ENCODE measurements at regions not wholly inside any gene's neighbourhood (a gene's known extent, or its start where the extent isn't known, plus 50 kb on each side); places are given as distances from the start of the nearest gene placed in this dataset.

GRCh38 chr3:137845194-137845593 lies 81.1 kb downstream of the SOX14 start:
- no peaks in the 10 kb centered on the region for H3K9me3 ChIP-seq
- FAIRE-seq, result no peak
- ChIA-PET CTCF (no interaction called here), POLR2A (no interaction called here)
- no peak overlapping the region for H3K4me2 ChIP-seq
- TF ChIP-seq RNF2 (IDR thresholded peaks at IDR 0.05; ENCODE audit: borderline replicate concordance, low read depth), result no peak
- no peak for TF ChIP-seq BHLHE40 (IDR thresholded peaks at IDR 0.05; ENCODE audit: low read depth, low read length)
- TF ChIP-seq USF2 (IDR thresholded peaks at IDR 0.05), result no peak
- TF ChIP-seq CHD4 (IDR thresholded peaks at IDR 0.05; ENCODE audit: borderline replicate concordance), result no peak
- TF ChIP-seq RARB (CRISPR knock-in tag; IDR thresholded peaks at IDR 0.05), result no peak
- no peak for TF ChIP-seq ESRRA (IDR thresholded peaks at IDR 0.05; ENCODE audit: borderline replicate concordance, low read length)
- no peak for TF ChIP-seq ZNF302 (CRISPR knock-in tag; IDR thresholded peaks at IDR 0.05)
- TF ChIP-seq POLR2AphosphoS2 (conservative IDR thresholded peaks at IDR 0.05; ENCODE audit: low read length), result no peak
- no peak for ATAC-seq
- no peaks in the 10 kb centered on the region for H3K4me1 ChIP-seq
- no peak overlapping the region for H3K4me3 ChIP-seq
- H3K27ac ChIP-seq, result no peak overlapping the region
- WGBS (ENCODE audit: missing lambda C conversion rate), result 1% methylated on average over 4 of the region's 4 CpGs
- DNase-seq (ENCODE audit: low read depth in 1 of 2, low spot score in 1 of 2), result no peak

- POLR2A ChIA-PET, result no interaction called here
Observed at GRCh38 chr3:137845666-137846065, 81.6 kb downstream of the SOX14 start.

GRCh38 chr3:137852391-137852830 lies 88.3 kb downstream of the SOX14 start:
- FAIRE-seq (no peak), DNase-seq (ENCODE audit: low read depth in 1 of 2, low spot score in 1 of 2) (no peak), ATAC-seq (no peak)
- H3K4me2 ChIP-seq, result no peak overlapping the region
- CTCF ChIA-PET, result no interaction called here
- 11% methylated on average over 10 of the region's 13 CpGs for WGBS (ENCODE audit: missing lambda C conversion rate)
- H3K4me3 ChIP-seq, result no peak overlapping the region
- TF ChIP-seq JUNB (IDR thresholded peaks at IDR 0.05) (no peak), NR3C1 (IDR thresholded peaks at IDR 0.05) (no peak), HES2 (IDR thresholded peaks at IDR 0.05) (no peak), EHMT2 (IDR thresholded peaks at IDR 0.05; ENCODE audit: low read depth) (no peak), CBX2 (IDR thresholded peaks at IDR 0.05; ENCODE audit: borderline replicate concordance, low read depth) (no peak), MAFK (IDR thresholded peaks at IDR 0.05; ENCODE audit: partially characterized antibody) (no peak), POLR2A (IDR thresholded peaks at IDR 0.05; ENCODE audit: low read length) (no peak), POLR2AphosphoS2 (conservative IDR thresholded peaks at IDR 0.05; ENCODE audit: low read length) (no peak), MAZ (IDR thresholded peaks at IDR 0.05; ENCODE audit: borderline replicate concordance, low read depth, low read length) (no peak), ZSCAN20 (CRISPR knock-in tag; IDR thresholded peaks at IDR 0.05) (no peak), CHD2 (IDR thresholded peaks at IDR 0.05; ENCODE audit: low read length, partially characterized antibody) (no peak), ZNF302 (CRISPR knock-in tag; IDR thresholded peaks at IDR 0.05) (no peak), EHF (CRISPR knock-in tag; IDR thresholded peaks at IDR 0.05) (no peak), HOXB13 (CRISPR knock-in tag; IDR thresholded peaks at IDR 0.05; ENCODE audit: low read depth) (no peak), MYC (IDR thresholded peaks at IDR 0.05; ENCODE audit: borderline replicate concordance, low read length) (no peak), EP300 (IDR thresholded peaks at IDR 0.05) (no peak), ESRRA (IDR thresholded peaks at IDR 0.05; ENCODE audit: borderline replicate concordance, low read length) (no peak), ATOH8 (CRISPR knock-in tag; IDR thresholded peaks at IDR 0.05; ENCODE audit: low read depth) (no peak), CHD4 (IDR thresholded peaks at IDR 0.05; ENCODE audit: borderline replicate concordance) (no peak), RNF2 (IDR thresholded peaks at IDR 0.05; ENCODE audit: borderline replicate concordance, low read depth) (no peak)
- H3K4me1 ChIP-seq, result no peaks in the 10 kb centered on the region
- H3K9me3 ChIP-seq, result no peaks in the 10 kb centered on the region
- no peak overlapping the region for H3K27ac ChIP-seq
- POLR2A ChIA-PET, result no interaction called here

More at GRCh38 chr3:137845666-137846065, 81.6 kb downstream of the SOX14 start:
- WGBS (ENCODE audit: missing lambda C conversion rate), result 0% methylated on average over 3 of the region's 3 CpGs
- no peaks in the 10 kb centered on the region for H3K9me3 ChIP-seq
- no peaks in the 10 kb centered on the region for H3K4me1 ChIP-seq
- no peak overlapping the region for H3K27ac ChIP-seq
- CTCF ChIA-PET, result no interaction called here
- no peak for TF ChIP-seq BHLHE40 (IDR thresholded peaks at IDR 0.05; ENCODE audit: low read depth, low read length)
- TF ChIP-seq KDM1A (IDR thresholded peaks at IDR 0.05; ENCODE audit: low read depth), result no peak
- no peak for TF ChIP-seq JUN (IDR thresholded peaks at IDR 0.05)
- no peak for TF ChIP-seq POLR2A (IDR thresholded peaks at IDR 0.05; ENCODE audit: low read length)
- no peak for TF ChIP-seq USF2 (IDR thresholded peaks at IDR 0.05)
- no peak for TF ChIP-seq FOSL2 (IDR thresholded peaks at IDR 0.05)
- TF ChIP-seq FOSL2 (CRISPR knock-in tag; IDR thresholded peaks at IDR 0.05), result no peak
- no peak overlapping the region for H3K4me2 ChIP-seq
- FAIRE-seq (no peak), DNase-seq (ENCODE audit: low read depth in 1 of 2, low spot score in 1 of 2) (no peak), ATAC-seq (no peak)
- no peak overlapping the region for H3K4me3 ChIP-seq

Data from A549 (cell line).